Tibial nerve (tissue), 4 donors: ENCODE measurements at regions not wholly inside any gene's neighbourhood (a gene's known extent, or its start where the extent isn't known, plus 50 kb on each side); places are given as distances from the start of the nearest gene placed in this dataset.

Experiments used
- CTCF ChIP-seq, 5 experiments: fragments of 200-600 bp in 3 of 5; fragments of 450-650 bp in 2 of 5; sonication (generic) in 3 of 5; IDR thresholded peaks; one replicate each; pipeline ENCODE4 v1.5.1; 2016 to 2019; ENCODE audit warnings: antibody characterized with exemption in 5 of 5, mild to moderate bottlenecking in 3 of 5, moderate library complexity in 2 of 5
- EP300 ChIP-seq, 2 donors: sonication (generic); formaldehyde crosslinking; IDR thresholded peaks; one replicate each; pipeline ENCODE4 v1.6.1; 2017; ENCODE audit warnings: antibody characterized with exemption in 2 of 2, mild to moderate bottlenecking in 1 of 2
- POLR2A ChIP-seq, 2 donors: fragments of 450-650 bp; IDR thresholded peaks; one replicate each; pipeline ENCODE4 v1.6.1; 2017; ENCODE audit warnings: antibody characterized with exemption in 2 of 2, mild to moderate bottlenecking in 2 of 2, moderate library complexity in 2 of 2

GRCh38 chr14:48331421-48331820 is 656.0 kb upstream of the MDGA2 start:
- TF ChIP-seq CTCF (IDR thresholded peaks at IDR 0.05), result no peak
- TF ChIP-seq EP300 (IDR thresholded peaks at IDR 0.05), result no peak
- no peak for TF ChIP-seq POLR2A (IDR thresholded peaks at IDR 0.05)
